HEK293 (cell line): ENCODE measurements at regions not wholly inside any gene's neighbourhood (a gene's known extent, or its start where the extent isn't known, plus 50 kb on each side); places are given as distances from the start of the nearest gene placed in this dataset.

Experiments used
- CTCF ChIA-PET: fragments of 350-600 bp; formaldehyde crosslinking; extraction: SDS; loops from one replicate; lab custom pipeline; 2021; ENCODE audit warnings: antibody characterized with exemption; lab: Yijun Ruan, JAX
- POLR2A ChIA-PET: fragments of 300-600 bp; formaldehyde crosslinking; extraction: SDS; loops from one replicate; lab custom pipeline; 2020; ENCODE audit warnings: antibody characterized with exemption, inconsistent platforms; lab: Yijun Ruan, JAX
- H3K27ac ChIP-seq: fragments of 200-500 bp; sonication (Bioruptor generic); 2 replicates; pipeline ENCODE4 v1.5.1; 2014; ENCODE audit warnings: low read depth, low read length, control low read depth, inconsistent platforms; ENCODE audit errors: extremely low read depth
- H3K36me3 ChIP-seq, 2 experiments: fragments of 200-500 bp in 1 of 2; sonication (Bioruptor generic) in 1 of 2; 1 replicate in 1 of 2; 2 replicates in 1 of 2; pipeline ENCODE4 v1.5.1; 2014 to 2017; ENCODE audit warnings: inconsistent platforms in 2 of 2, low read length in 2 of 2; ENCODE audit not compliant: control insufficient read depth in 2 of 2, insufficient read depth in 1 of 2
- H3K4me1 ChIP-seq: fragments of 200-500 bp; sonication (Bioruptor generic); 2 replicates; pipeline ENCODE4 v1.5.1; 2014; ENCODE audit warnings: mild to moderate bottlenecking, low read length, inconsistent platforms; ENCODE audit not compliant: control insufficient read depth, insufficient read depth
- H3K4me3 ChIP-seq: 2 replicates; pipeline ENCODE4 v1.5.1; 2011; ENCODE audit warnings: low read depth, mild to moderate bottlenecking, control low read depth, low read length, moderate library complexity
- H3K9me3 ChIP-seq: fragments of 200-500 bp; sonication (Bioruptor generic); 2 replicates; pipeline ENCODE4 v1.5.1; 2014; ENCODE audit warnings: low read depth, low read length, inconsistent platforms; ENCODE audit not compliant: control insufficient read depth, insufficient read depth
- IKZF3 ChIP-seq: fragments of 450-650 bp; IDR thresholded peaks from 2 replicates; pipeline ENCODE4 v1.5.0; 2018; ENCODE audit warnings: missing biosample characterization, mild to moderate bottlenecking, missing genetic modification characterization, moderate library complexity
- PRDM10 ChIP-seq: fragments of 450-650 bp; formaldehyde crosslinking; IDR thresholded peaks from 2 replicates; pipeline ENCODE4 v1.5.1; 2016; ENCODE audit warnings: missing biosample characterization, missing genetic modification characterization
- ZBTB11 ChIP-seq: fragments of 450-650 bp; formaldehyde crosslinking; conservative IDR thresholded peaks from 2 replicates; pipeline ENCODE4 v1.5.1; 2016; ENCODE audit warnings: low read depth, missing biosample characterization, missing genetic modification characterization
- ZBTB49 ChIP-seq: fragments of 450-650 bp; formaldehyde crosslinking; IDR thresholded peaks from 2 replicates; pipeline ENCODE4 v1.5.1; 2016; ENCODE audit warnings: missing biosample characterization, missing genetic modification characterization, low read depth
- ZNF138 ChIP-seq: fragments of 450-650 bp; formaldehyde crosslinking; IDR thresholded peaks from 2 replicates; pipeline ENCODE4 v1.5.1; 2016; ENCODE audit warnings: missing biosample characterization, missing genetic modification characterization, borderline replicate concordance
- ZNF140 ChIP-seq: fragments of 450-650 bp; formaldehyde crosslinking; IDR thresholded peaks from 2 replicates; pipeline ENCODE4 v1.5.1; 2016; ENCODE audit warnings: missing biosample characterization, missing genetic modification characterization
- ZNF221 ChIP-seq: fragments of 450-650 bp; formaldehyde crosslinking; IDR thresholded peaks from 2 replicates; pipeline ENCODE4 v1.5.1; 2017; ENCODE audit warnings: missing biosample characterization, missing genetic modification characterization, borderline replicate concordance
- ZNF26 ChIP-seq: fragments of 450-650 bp; formaldehyde crosslinking; IDR thresholded peaks from 2 replicates; pipeline ENCODE4 v1.5.1; 2016; ENCODE audit warnings: missing biosample characterization, missing genetic modification characterization
- ZNF398 ChIP-seq: fragments of 450-650 bp; formaldehyde crosslinking; IDR thresholded peaks from 2 replicates; pipeline ENCODE4 v1.5.1; 2017; ENCODE audit warnings: missing biosample characterization, missing genetic modification characterization
- ZNF624 ChIP-seq: fragments of 450-650 bp; formaldehyde crosslinking; IDR thresholded peaks from 2 replicates; pipeline ENCODE4 v1.5.1; 2017; ENCODE audit warnings: missing biosample characterization, missing genetic modification characterization
- ZNF660 ChIP-seq: fragments of 450-650 bp; IDR thresholded peaks from 2 replicates; pipeline ENCODE4 v1.5.1; 2018; ENCODE audit warnings: missing biosample characterization, mild to moderate bottlenecking, missing genetic modification characterization
- ZNF677 ChIP-seq: fragments of 450-650 bp; IDR thresholded peaks from 2 replicates; pipeline ENCODE4 v1.5.0; 2018; ENCODE audit warnings: missing biosample characterization, mild to moderate bottlenecking, missing genetic modification characterization, moderate library complexity
- ZNF837 ChIP-seq: fragments of 450-650 bp; formaldehyde crosslinking; IDR thresholded peaks from 2 replicates; pipeline ENCODE4 v1.5.1; 2016; ENCODE audit warnings: missing biosample characterization, missing genetic modification characterization

GRCh38 chr3:116969646-116970045, 260.1 kb downstream of the TUSC7 start:
- H3K4me1 ChIP-seq: no peaks in the 10 kb centered on the region
- no peaks in the 10 kb centered on the region for H3K9me3 ChIP-seq
- POLR2A ChIA-PET: no interaction called here
- H3K36me3 ChIP-seq: no peaks in the 10 kb centered on the region
- CTCF ChIA-PET: no interaction called here
- no peak overlapping the region for H3K4me3 ChIP-seq
- no peak for TF ChIP-seq ZNF660
- TF ChIP-seq ZNF837: no peak
- no peak for TF ChIP-seq ZNF138 (tag by site-specific recombination)
- no peak for TF ChIP-seq ZNF221 (tag by site-specific recombination)
- TF ChIP-seq ZNF624 (tag by site-specific recombination): no peak
- TF ChIP-seq IKZF3 (tag by site-specific recombination): no peak
- no peak for TF ChIP-seq PRDM10 (tag by site-specific recombination)
- no peak for TF ChIP-seq ZNF398
- no peak for TF ChIP-seq ZNF677 (tag by site-specific recombination)
- no peak for TF ChIP-seq ZBTB49
- no peak for TF ChIP-seq ZNF140 (tag by site-specific recombination)
- no peak for TF ChIP-seq ZNF26
- TF ChIP-seq ZBTB11 (tag by site-specific recombination): no peak
- no peak overlapping the region for H3K27ac ChIP-seq
